22Rv1 (cell line): ENCODE measurements at regions not wholly inside any gene's neighbourhood (a gene's known extent, or its start where the extent isn't known, plus 50 kb on each side); places are given as distances from the start of the nearest gene placed in this dataset.
"Not testable (repeated sequence)": the region's sequence is repeated elsewhere in the genome, so short reads cannot be mapped to it uniquely, and the experiment has no call there.

ENCODE experiments used
- H3K27ac ChIP-seq: fragments of 450-650 bp; 2 replicates; pipeline ENCODE4 v1.5.1; 2017
- CTCF ChIP-seq: fragments of 450-650 bp; IDR thresholded peaks from 2 replicates; pipeline ENCODE4 v1.5.1; 2017; ENCODE audit warnings: mild to moderate bottlenecking

- H3K27ac ChIP-seq = peak overlapping the region; percentile 33; the same call in 1 of the 2 replicates
- peak; percentile 92 for TF ChIP-seq CTCF
These were observed 63.2 kb upstream of the GARIN1A start for GRCh38 chr7:128608678-128609421.

DNA sequence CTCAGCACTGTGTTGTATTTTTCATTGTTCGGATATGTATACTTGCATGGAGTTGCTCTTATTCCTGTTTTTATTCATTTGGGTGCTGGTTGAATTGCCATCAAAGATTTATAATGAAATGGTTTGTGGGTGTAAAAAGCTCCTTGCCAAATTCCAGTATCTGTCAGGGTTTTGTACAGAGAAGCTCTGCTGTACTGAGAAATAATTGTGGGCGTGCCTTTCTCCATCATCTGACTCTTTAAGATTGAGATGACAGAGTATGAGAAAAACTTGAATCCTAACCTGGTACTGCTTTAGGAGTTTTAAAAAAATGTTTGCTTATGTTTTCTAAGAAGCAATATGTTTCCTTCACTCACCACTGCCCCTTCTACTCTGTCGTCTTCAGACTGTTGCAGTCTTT, 58.7 kb upstream of the GARIN1A start:
- not testable (repeated sequence) for H3K27ac ChIP-seq

DNA sequence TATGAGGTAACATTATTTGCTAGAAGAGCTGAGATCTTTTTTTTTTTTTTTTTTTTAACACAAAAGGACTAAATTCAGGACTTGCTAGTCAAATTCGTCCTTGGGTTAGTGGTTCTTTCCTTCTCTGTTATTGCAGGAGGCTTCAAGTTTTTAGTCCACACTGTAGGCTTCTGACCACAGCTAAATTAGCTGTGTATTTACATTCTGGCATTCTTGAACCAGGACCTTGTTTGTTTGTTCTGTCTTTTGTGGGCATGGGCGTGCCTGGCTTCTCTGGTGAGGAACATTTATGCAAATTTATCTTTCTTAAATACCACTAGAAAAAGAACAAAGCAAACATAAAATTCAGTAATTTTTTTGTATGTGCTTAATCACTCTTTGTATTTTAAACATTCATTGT, 57.3 kb upstream of the GARIN1A start:
- H3K27ac ChIP-seq = peak overlapping the region; percentile 41

DNA sequence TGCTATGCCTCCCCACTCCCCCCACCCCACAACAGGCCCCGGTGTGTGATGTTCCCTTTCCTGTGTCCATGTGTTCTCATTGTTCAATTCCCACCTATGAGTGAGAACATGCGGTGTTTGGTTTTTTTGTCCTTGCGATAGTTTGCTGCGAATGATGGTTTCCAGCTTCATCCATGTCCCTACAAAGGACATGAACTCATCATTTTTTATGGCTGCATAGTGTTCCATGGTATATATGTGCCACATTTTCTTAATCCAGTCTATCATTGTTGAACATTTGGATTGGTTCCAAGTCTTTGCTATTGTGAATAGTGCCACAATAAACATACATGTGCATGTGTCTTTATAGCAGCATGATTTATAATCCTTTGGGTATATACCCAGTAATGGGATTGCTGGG, 55.3 kb upstream of the GARIN1A start:
- H3K27ac ChIP-seq = not testable (repeated sequence)
